ENCODE measurements at regions not wholly inside any gene's neighbourhood (a gene's known extent, or its start where the extent isn't known, plus 50 kb on each side); places are given as distances from the start of the nearest gene placed in this dataset.
"Not testable (repeated sequence)": the region's sequence is repeated elsewhere in the genome, so short reads cannot be mapped to it uniquely, and the experiment has no call there.

DNA sequence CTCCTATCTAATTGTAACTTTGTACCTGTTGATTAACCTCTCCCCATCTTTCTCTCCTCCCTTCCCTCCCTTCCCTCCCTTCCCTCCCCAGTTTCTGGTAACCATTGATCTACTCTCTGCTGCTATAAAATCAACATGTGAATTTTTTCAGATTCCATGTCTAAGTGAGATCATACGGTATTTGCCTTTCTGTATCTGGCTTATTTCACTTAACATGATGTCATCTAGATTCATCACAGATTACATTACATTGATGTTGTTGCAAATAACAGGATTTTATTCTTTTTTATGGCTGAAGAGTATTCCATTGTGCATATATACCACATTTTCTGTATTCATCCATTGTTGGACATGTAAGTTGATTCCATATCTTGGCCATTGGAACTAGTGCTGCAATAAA lies 68.0 kb upstream of the FBXO33 start:
- no peak for TF ChIP-seq EZH2 (IDR thresholded peaks at IDR 0.05; ENCODE audit: low read length, missing control alignments)
- TF ChIP-seq, protein P1, sequence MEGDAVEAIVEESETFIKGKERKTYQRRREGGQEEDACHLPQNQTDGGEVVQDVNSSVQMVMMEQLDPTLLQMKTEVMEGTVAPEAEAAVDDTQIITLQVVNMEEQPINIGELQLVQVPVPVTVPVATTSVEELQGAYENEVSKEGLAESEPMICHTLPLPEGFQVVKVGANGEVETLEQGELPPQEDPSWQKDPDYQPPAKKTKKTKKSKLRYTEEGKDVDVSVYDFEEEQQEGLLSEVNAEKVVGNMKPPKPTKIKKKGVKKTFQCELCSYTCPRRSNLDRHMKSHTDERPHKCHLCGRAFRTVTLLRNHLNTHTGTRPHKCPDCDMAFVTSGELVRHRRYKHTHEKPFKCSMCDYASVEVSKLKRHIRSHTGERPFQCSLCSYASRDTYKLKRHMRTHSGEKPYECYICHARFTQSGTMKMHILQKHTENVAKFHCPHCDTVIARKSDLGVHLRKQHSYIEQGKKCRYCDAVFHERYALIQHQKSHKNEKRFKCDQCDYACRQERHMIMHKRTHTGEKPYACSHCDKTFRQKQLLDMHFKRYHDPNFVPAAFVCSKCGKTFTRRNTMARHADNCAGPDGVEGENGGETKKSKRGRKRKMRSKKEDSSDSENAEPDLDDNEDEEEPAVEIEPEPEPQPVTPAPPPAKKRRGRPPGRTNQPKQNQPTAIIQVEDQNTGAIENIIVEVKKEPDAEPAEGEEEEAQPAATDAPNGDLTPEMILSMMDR (conservative IDR thresholded peaks at IDR 0.05 in 1 of 2, IDR thresholded peaks at IDR 0.05 in 1 of 2; ENCODE audit: low read depth in 1 of 2, low read length in 2 of 2), result no peak
- no peaks in the 10 kb centered on the region for H3K27me3 ChIP-seq (ENCODE audit: control insufficient read depth, insufficient read depth, low read length)
- H3K9me3 ChIP-seq (ENCODE audit: control insufficient read depth, insufficient read depth, low read depth, low read length), result no peaks in the 10 kb centered on the region
- no peak for DNase-seq (ENCODE audit: low read depth in 2 of 2)
- H2AFZ ChIP-seq (ENCODE audit: low read length), result no peak overlapping the region
- H3K4me2 ChIP-seq (ENCODE audit: extremely low read depth, insufficient read depth, low read length), result no peak overlapping the region
- H3K79me2 ChIP-seq (ENCODE audit: control insufficient read depth, insufficient read depth, low read length), result no peaks in the 10 kb centered on the region
- no peak overlapping the region for H3K27ac ChIP-seq (ENCODE audit: insufficient read depth, low read length)
- H4K20me1 ChIP-seq (ENCODE audit: control insufficient read depth, extremely low read depth, insufficient read depth, low read length), result no peaks in the 10 kb centered on the region
- H3K4me3 ChIP-seq (replicated peaks in 1 of 4; ENCODE audit: control extremely low read depth in 1 of 4, insufficient read depth in 1 of 4, low read depth in 3 of 4, low read length in 4 of 4), result no peak overlapping the region
- H3K9ac ChIP-seq (ENCODE audit: insufficient read depth, low read length), result no peak overlapping the region
- H3K4me1 ChIP-seq (ENCODE audit: control insufficient read depth, extremely low read depth, insufficient read depth, low read length), result no peaks in the 10 kb centered on the region
- H3K36me3 ChIP-seq (ENCODE audit: control insufficient read depth, insufficient read depth, low read length), result no peaks in the 10 kb centered on the region

DNA sequence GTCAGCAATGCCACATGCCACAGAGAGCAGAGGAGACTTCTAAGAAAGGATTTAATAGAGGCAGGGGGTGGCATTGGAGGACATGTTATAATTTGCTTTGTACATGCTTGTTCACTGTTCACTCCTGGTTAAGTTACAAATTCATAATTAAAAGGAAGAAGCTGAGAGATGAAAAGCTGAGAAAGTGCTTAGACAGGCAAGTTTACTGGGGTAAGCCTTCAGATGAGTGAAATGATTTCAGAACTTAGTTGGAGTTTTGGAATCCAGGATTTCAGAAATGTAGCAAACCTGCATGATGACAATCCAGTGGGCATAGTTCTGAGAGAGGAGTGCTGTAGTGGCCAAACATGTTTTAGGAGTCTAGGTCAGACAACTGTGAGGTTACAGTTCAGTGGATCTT lies 67.3 kb upstream of the FBXO33 start:
- no peak overlapping the region for H3K4me2 ChIP-seq (ENCODE audit: extremely low read depth, insufficient read depth, low read length)
- H3K4me1 ChIP-seq (ENCODE audit: control insufficient read depth, extremely low read depth, insufficient read depth, low read length), result no peaks in the 10 kb centered on the region
- no peaks in the 10 kb centered on the region for H3K36me3 ChIP-seq (ENCODE audit: control insufficient read depth, insufficient read depth, low read length)
- H3K9me3 ChIP-seq (ENCODE audit: control insufficient read depth, insufficient read depth, low read depth, low read length), result no peaks in the 10 kb centered on the region
- no peak overlapping the region for H3K9ac ChIP-seq (ENCODE audit: insufficient read depth, low read length)
- no peaks in the 10 kb centered on the region for H3K27me3 ChIP-seq (ENCODE audit: control insufficient read depth, insufficient read depth, low read length)
- no peak overlapping the region for H3K27ac ChIP-seq (ENCODE audit: insufficient read depth, low read length)
- H4K20me1 ChIP-seq (ENCODE audit: control insufficient read depth, extremely low read depth, insufficient read depth, low read length), result no peaks in the 10 kb centered on the region
- no peak for DNase-seq (ENCODE audit: low read depth in 2 of 2)
- TF ChIP-seq, protein P1 (conservative IDR thresholded peaks at IDR 0.05 in 1 of 2, IDR thresholded peaks at IDR 0.05 in 1 of 2; ENCODE audit: low read depth in 1 of 2, low read length in 2 of 2), result no peak
- TF ChIP-seq EZH2 (IDR thresholded peaks at IDR 0.05; ENCODE audit: low read length, missing control alignments), result no peak
- no peak overlapping the region for H3K4me3 ChIP-seq (replicated peaks in 1 of 4; ENCODE audit: control extremely low read depth in 1 of 4, insufficient read depth in 1 of 4, low read depth in 3 of 4, low read length in 4 of 4)
- no peak overlapping the region for H2AFZ ChIP-seq (ENCODE audit: low read length)
- no peaks in the 10 kb centered on the region for H3K79me2 ChIP-seq (ENCODE audit: control insufficient read depth, insufficient read depth, low read length)

DNA sequence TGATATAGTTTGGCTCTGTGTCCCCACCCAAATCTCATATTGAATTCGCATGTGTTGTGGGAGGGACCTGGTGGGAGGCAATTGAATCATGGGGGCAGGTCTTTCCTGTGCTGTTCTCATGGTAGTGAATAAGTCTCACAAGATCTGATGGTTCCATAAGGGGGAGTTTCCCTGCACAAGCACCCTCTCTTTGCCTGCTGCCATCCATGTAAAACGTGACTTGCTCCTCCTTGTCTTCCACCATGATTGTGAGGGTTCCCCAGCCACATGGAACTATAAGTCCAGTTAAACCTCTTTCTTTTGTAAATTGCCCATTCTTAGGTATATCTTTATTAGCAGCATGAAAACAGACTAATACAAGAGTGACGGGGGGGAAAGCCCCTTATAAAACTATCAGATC lies 65.4 kb upstream of the FBXO33 start:
- not testable (repeated sequence) for H3K36me3 ChIP-seq (ENCODE audit: control insufficient read depth, insufficient read depth, low read length); H3K27ac ChIP-seq (ENCODE audit: insufficient read depth, low read length); H4K20me1 ChIP-seq (ENCODE audit: control insufficient read depth, extremely low read depth, insufficient read depth, low read length); H2AFZ ChIP-seq (ENCODE audit: low read length); H3K4me2 ChIP-seq (ENCODE audit: extremely low read depth, insufficient read depth, low read length); H3K27me3 ChIP-seq (ENCODE audit: control insufficient read depth, insufficient read depth, low read length); H3K4me3 ChIP-seq (replicated peaks in 1 of 4; ENCODE audit: control extremely low read depth in 1 of 4, insufficient read depth in 1 of 4, low read depth in 3 of 4, low read length in 4 of 4); H3K4me1 ChIP-seq (ENCODE audit: control insufficient read depth, extremely low read depth, insufficient read depth, low read length); H3K9ac ChIP-seq (ENCODE audit: insufficient read depth, low read length); H3K9me3 ChIP-seq (ENCODE audit: control insufficient read depth, insufficient read depth, low read depth, low read length); H3K79me2 ChIP-seq (ENCODE audit: control insufficient read depth, insufficient read depth, low read length); DNase-seq (ENCODE audit: low read depth in 2 of 2)

DNA sequence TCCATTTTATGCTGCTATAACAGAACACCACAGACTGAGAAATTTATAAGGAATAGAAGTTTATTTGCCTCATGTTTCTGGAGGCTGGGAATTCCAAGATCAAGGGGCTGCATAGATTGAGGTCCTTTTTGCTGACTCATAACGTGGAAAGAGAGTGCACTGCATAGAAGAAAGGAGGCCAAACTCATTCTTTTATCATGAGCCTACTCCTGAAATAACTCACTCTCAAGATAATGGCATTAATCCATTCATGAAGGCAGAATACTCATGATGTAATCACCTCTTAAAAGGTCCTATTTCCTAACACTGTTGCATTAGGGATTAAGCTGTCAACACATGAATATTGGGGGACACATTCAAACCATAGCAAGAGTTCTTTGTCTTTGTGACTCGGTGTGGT lies 60.0 kb upstream of the FBXO33 start:
- peaks cover 6% of the 10 kb centered on the region for H3K4me1 ChIP-seq (ENCODE audit: control insufficient read depth, extremely low read depth, insufficient read depth, low read length)
- no peak overlapping the region for H2AFZ ChIP-seq (ENCODE audit: low read length)
- no peaks in the 10 kb centered on the region for H3K9me3 ChIP-seq (ENCODE audit: control insufficient read depth, insufficient read depth, low read depth, low read length)
- H3K4me3 ChIP-seq (replicated peaks in 1 of 4; ENCODE audit: control extremely low read depth in 1 of 4, insufficient read depth in 1 of 4, low read depth in 3 of 4, low read length in 4 of 4), result no peak overlapping the region
- DNase-seq (ENCODE audit: low read depth in 2 of 2), result peak; percentile 62 to 95
- no peak overlapping the region for H3K9ac ChIP-seq (ENCODE audit: insufficient read depth, low read length)
- H3K36me3 ChIP-seq (ENCODE audit: control insufficient read depth, insufficient read depth, low read length), result no peaks in the 10 kb centered on the region
- no peak overlapping the region for H3K27ac ChIP-seq (ENCODE audit: insufficient read depth, low read length)
- no peaks in the 10 kb centered on the region for H3K27me3 ChIP-seq (ENCODE audit: control insufficient read depth, insufficient read depth, low read length)
- no peak for TF ChIP-seq EZH2 (IDR thresholded peaks at IDR 0.05; ENCODE audit: low read length, missing control alignments)
- TF ChIP-seq, protein P1 (conservative IDR thresholded peaks at IDR 0.05 in 1 of 2, IDR thresholded peaks at IDR 0.05 in 1 of 2; ENCODE audit: low read depth in 1 of 2, low read length in 2 of 2), result no peak
- H4K20me1 ChIP-seq (ENCODE audit: control insufficient read depth, extremely low read depth, insufficient read depth, low read length), result no peaks in the 10 kb centered on the region
- no peak overlapping the region for H3K4me2 ChIP-seq (ENCODE audit: extremely low read depth, insufficient read depth, low read length)
- H3K79me2 ChIP-seq (ENCODE audit: control insufficient read depth, insufficient read depth, low read length), result no peaks in the 10 kb centered on the region

All from fibroblast of lung (primary cell).